Neural crest cell (in vitro differentiated cells): ENCODE measurements at regions not wholly inside any gene's neighbourhood (a gene's known extent, or its start where the extent isn't known, plus 50 kb on each side); places are given as distances from the start of the nearest gene placed in this dataset.

ENCODE experiments used
- DNase-seq: peaks from one replicate; pipeline ENCODE4 v3.0.0; 2021; ENCODE audit warnings: low read depth, mixed read lengths, low spot score
- H3K27ac Mint-ChIP-seq: one replicate; pipeline ENCODE4 v1.8.0; 2021; ENCODE audit warnings: mild to moderate bottlenecking, mixed read lengths; ENCODE audit not compliant: unreplicated experiment
- H3K27me3 Mint-ChIP-seq: 2 replicates; pipeline ENCODE4 v1.8.0; 2021; ENCODE audit warnings: low read depth, mild to moderate bottlenecking, mixed read lengths
- H3K36me3 Mint-ChIP-seq: 2 replicates; pipeline ENCODE4 v1.8.0; 2021; ENCODE audit warnings: low read depth, mild to moderate bottlenecking, mixed read lengths
- H3K4me1 Mint-ChIP-seq: 2 replicates; pipeline ENCODE4 v1.8.0; 2021; ENCODE audit warnings: mixed read lengths
- H3K4me3 Mint-ChIP-seq: one replicate; pipeline ENCODE4 v1.8.0; 2021; ENCODE audit warnings: mild to moderate bottlenecking, mixed read lengths
- H3K9me3 Mint-ChIP-seq: 2 replicates; pipeline ENCODE4 v1.8.0; 2021; ENCODE audit warnings: mixed read lengths
- CTCF ChIP-seq: fragments of 200-600 bp; sonication (generic); conservative IDR thresholded peaks from 2 replicates; pipeline ENCODE4 v1.5.0; 2021; ENCODE audit warnings: antibody characterized with exemption, mild to moderate bottlenecking

GRCh38 chr6:164325168-164325567 lies 910.6 kb downstream of the QKI start:
- Mint-ChIP-seq H3K27me3 (no peaks in the 10 kb centered on the region), H3K27ac (no peak overlapping the region), H3K9me3 (peaks cover 5% of the 10 kb centered on the region), H3K36me3 (no peaks in the 10 kb centered on the region), H3K4me1 (peaks cover 31% of the 10 kb centered on the region), H3K4me3 (no peak overlapping the region)
- DNase-seq: no peak
- no peak for TF ChIP-seq CTCF

- Mint-ChIP-seq H3K4me1 (peaks cover 9% of the 10 kb centered on the region), H3K36me3 (no peaks in the 10 kb centered on the region), H3K27me3 (no peaks in the 10 kb centered on the region), H3K4me3 (no peak overlapping the region), H3K9me3 (peaks cover 8% of the 10 kb centered on the region), H3K27ac (no peak overlapping the region)
- no peak for TF ChIP-seq CTCF
- no peak for DNase-seq
These were observed 908.0 kb downstream of the QKI start for GRCh38 chr6:164322533-164322932.

GRCh38 chr6:164321297-164321696 lies 906.8 kb downstream of the QKI start:
- Mint-ChIP-seq H3K4me1 (no peaks in the 10 kb centered on the region), H3K9me3 (peaks cover 6% of the 10 kb centered on the region), H3K27ac (no peak overlapping the region), H3K4me3 (no peak overlapping the region), H3K36me3 (no peaks in the 10 kb centered on the region), H3K27me3 (no peaks in the 10 kb centered on the region)
- DNase-seq: no peak
- no peak for TF ChIP-seq CTCF

- no peaks in the 10 kb centered on the region for H3K36me3 Mint-ChIP-seq
- no peak for TF ChIP-seq CTCF
- no peak for DNase-seq
- no peak overlapping the region for H3K27ac Mint-ChIP-seq
- H3K4me1 Mint-ChIP-seq: no peaks in the 10 kb centered on the region
- H3K9me3 Mint-ChIP-seq: peaks cover 11% of the 10 kb centered on the region
- H3K4me3 Mint-ChIP-seq: no peak overlapping the region
- no peaks in the 10 kb centered on the region for H3K27me3 Mint-ChIP-seq
These were observed 900.9 kb downstream of the QKI start for GRCh38 chr6:164315376-164315775.

GRCh38 chr6:164308339-164308738 lies 893.8 kb downstream of the QKI start:
- Mint-ChIP-seq H3K36me3 (no peaks in the 10 kb centered on the region), H3K4me1 (peaks cover 4% of the 10 kb centered on the region), H3K9me3 (peaks cover 24% of the 10 kb centered on the region), H3K27ac (no peak overlapping the region), H3K27me3 (no peaks in the 10 kb centered on the region), H3K4me3 (no peak overlapping the region)
- no peak for TF ChIP-seq CTCF
- DNase-seq: no peak
